ENCODE measurements at regions not wholly inside any gene's neighbourhood (a gene's known extent, or its start where the extent isn't known, plus 50 kb on each side); places are given as distances from the start of the nearest gene placed in this dataset.

DNA sequence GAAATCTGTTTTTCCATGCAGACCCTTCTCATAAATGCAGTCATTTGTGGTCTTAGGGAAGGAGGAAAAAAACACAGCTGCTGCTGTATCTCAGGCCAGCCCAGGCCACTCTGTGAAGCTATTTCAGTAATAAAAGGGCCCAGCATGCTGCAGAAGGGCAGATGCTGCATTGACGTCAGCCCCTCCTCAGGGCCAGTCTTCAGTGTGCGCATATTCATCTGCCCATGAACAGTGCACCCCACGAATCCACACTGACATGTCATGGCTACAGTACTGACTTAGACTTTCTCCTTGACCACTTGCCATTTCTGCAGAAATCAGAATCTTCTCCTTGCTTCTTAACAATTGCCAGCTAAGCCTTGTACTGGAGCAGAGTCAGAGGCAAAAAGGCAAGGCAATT, 304.7 kb downstream of the GABRG2 start:
- no peak overlapping the region for H3K4me2 ChIP-seq (ENCODE audit: control insufficient read depth, extremely low read depth, insufficient read depth, low read depth, low read length)
- no peaks in the 10 kb centered on the region for H4K20me1 ChIP-seq (ENCODE audit: control insufficient read depth, extremely low read depth, insufficient read depth, low read length)
- H3K27me3 ChIP-seq (ENCODE audit: control insufficient read depth, extremely low read depth, insufficient read depth, low read length) = no peaks in the 10 kb centered on the region
- no peaks in the 10 kb centered on the region for H3K9me1 ChIP-seq (ENCODE audit: control insufficient read depth, extremely low read depth, insufficient read depth, low read length)
- H3K9ac ChIP-seq (ENCODE audit: control insufficient read depth, extremely low read depth, insufficient read depth, low read length) = no peak overlapping the region
- DNase-seq (ENCODE audit: low read depth, low spot score) (no peak), FAIRE-seq (no peak)
- no peaks in the 10 kb centered on the region for H3K4me1 ChIP-seq (ENCODE audit: control insufficient read depth, extremely low read depth, insufficient read depth, low read length)
- H2AFZ ChIP-seq (ENCODE audit: control insufficient read depth, low read length) = no peak overlapping the region
- no peaks in the 10 kb centered on the region for H3K36me3 ChIP-seq (ENCODE audit: control insufficient read depth in 2 of 2, extremely low read depth in 1 of 2, insufficient read depth in 2 of 2, low read length in 2 of 2)
- H3K27ac ChIP-seq (ENCODE audit: control insufficient read depth, insufficient read depth, low read length) = no peak overlapping the region
- TF ChIP-seq EZH2 (IDR thresholded peaks at IDR 0.05; ENCODE audit: low read length) = no peak
- no peak for TF ChIP-seq CTCF (optimal IDR thresholded peaks at IDR 0.05 in 1 of 3, IDR thresholded peaks at IDR 0.05 in 1 of 3, conservative IDR thresholded peaks at IDR 0.05 in 1 of 3; ENCODE audit: extremely low read depth in 1 of 3, insufficient read depth in 2 of 3, low read length in 3 of 3)
- dilution Hi-C loops (cut with MboI; ENCODE audit: extremely low pct_ligation_motif_present, low sequenced_read_pairs) = no loop called here
- no peaks in the 10 kb centered on the region for H3K79me2 ChIP-seq (ENCODE audit: control insufficient read depth, insufficient read depth, low read length)
- no peak overlapping the region for H3K4me3 ChIP-seq (ENCODE audit: control insufficient read depth in 2 of 3, extremely low read depth in 1 of 3, insufficient read depth in 2 of 3, low read depth in 1 of 3, low read length in 3 of 3)
- H3K9me3 ChIP-seq (ENCODE audit: control insufficient read depth, low read depth, low read length) = no peaks in the 10 kb centered on the region

DNA sequence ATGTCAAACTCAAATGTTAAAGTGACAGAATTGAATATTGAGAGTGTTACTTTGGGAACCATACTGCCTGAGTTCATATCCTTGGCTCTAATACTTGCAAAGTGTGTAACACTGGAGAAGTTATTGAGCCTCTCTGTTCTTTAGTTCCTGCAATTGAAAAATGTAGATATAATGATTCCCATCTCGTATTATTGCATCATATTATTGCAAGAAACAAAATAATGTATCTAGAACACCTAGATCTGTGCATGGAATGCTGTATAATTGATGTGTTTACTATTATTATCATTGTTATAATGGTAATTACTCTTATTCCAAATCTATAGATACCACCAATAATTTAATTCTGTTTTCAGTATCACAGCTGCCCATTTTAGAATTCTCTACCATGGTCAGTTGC, 310.3 kb downstream of the GABRG2 start:
- Histone ChIP-seq H3K36me3 (ENCODE audit: control insufficient read depth in 2 of 2, extremely low read depth in 1 of 2, insufficient read depth in 2 of 2, low read length in 2 of 2) (no peaks in the 10 kb centered on the region), H3K4me2 (ENCODE audit: control insufficient read depth, extremely low read depth, insufficient read depth, low read depth, low read length) (no peak overlapping the region), H2AFZ (ENCODE audit: control insufficient read depth, low read length) (no peak overlapping the region), H3K9me1 (ENCODE audit: control insufficient read depth, extremely low read depth, insufficient read depth, low read length) (no peaks in the 10 kb centered on the region), H3K9me3 (ENCODE audit: control insufficient read depth, low read depth, low read length) (no peaks in the 10 kb centered on the region), H3K4me1 (ENCODE audit: control insufficient read depth, extremely low read depth, insufficient read depth, low read length) (no peaks in the 10 kb centered on the region), H3K27ac (ENCODE audit: control insufficient read depth, insufficient read depth, low read length) (no peak overlapping the region), H3K79me2 (ENCODE audit: control insufficient read depth, insufficient read depth, low read length) (no peaks in the 10 kb centered on the region), H4K20me1 (ENCODE audit: control insufficient read depth, extremely low read depth, insufficient read depth, low read length) (no peaks in the 10 kb centered on the region), H3K4me3 (ENCODE audit: control insufficient read depth in 2 of 3, extremely low read depth in 1 of 3, insufficient read depth in 2 of 3, low read depth in 1 of 3, low read length in 3 of 3) (no peak overlapping the region), H3K27me3 (ENCODE audit: control insufficient read depth, extremely low read depth, insufficient read depth, low read length) (no peaks in the 10 kb centered on the region), H3K9ac (ENCODE audit: control insufficient read depth, extremely low read depth, insufficient read depth, low read length) (no peak overlapping the region)
- TF ChIP-seq EZH2 (IDR thresholded peaks at IDR 0.05; ENCODE audit: low read length) (no peak), CTCF (optimal IDR thresholded peaks at IDR 0.05 in 1 of 3, IDR thresholded peaks at IDR 0.05 in 1 of 3, conservative IDR thresholded peaks at IDR 0.05 in 1 of 3; ENCODE audit: extremely low read depth in 1 of 3, insufficient read depth in 2 of 3, low read length in 3 of 3) (no peak)
- FAIRE-seq (no peak), DNase-seq (ENCODE audit: low read depth, low spot score) (no peak)
- dilution Hi-C loops (cut with MboI; ENCODE audit: extremely low pct_ligation_motif_present, low sequenced_read_pairs) = no loop called here

Measured in keratinocyte (primary cell).